Endometrium (tissue), 2 donors: ENCODE measurements at regions not wholly inside any gene's neighbourhood (a gene's known extent, or its start where the extent isn't known, plus 50 kb on each side); places are given as distances from the start of the nearest gene placed in this dataset.

Experiments
- FAIRE-seq: peaks from 2 replicates; lab custom pipeline; 2012; peaks lifted over from hg19 to GRCh38; lab: Jason Lieb, UNC
- donor health status: control.
- donor health status: control.

DNA sequence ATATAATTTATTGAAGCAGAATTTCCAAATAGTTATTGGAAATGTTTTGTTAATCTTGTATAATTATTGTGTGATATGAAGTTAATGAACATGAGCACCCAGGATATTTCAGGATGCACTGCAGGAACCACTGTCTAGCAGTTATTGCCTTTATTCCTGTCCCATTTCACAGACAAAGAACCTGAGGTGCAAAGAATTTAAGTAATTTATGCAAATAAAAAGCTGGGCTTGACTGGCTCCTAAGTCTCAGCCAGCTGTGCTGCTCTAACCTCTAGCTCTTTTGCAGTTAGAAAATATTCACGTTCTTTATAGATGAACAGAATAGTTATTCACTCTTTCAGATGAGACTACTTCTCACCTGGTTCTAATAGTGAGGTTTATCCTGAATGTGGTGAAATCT is 50.0 kb upstream of the NUDT12 start:
- FAIRE-seq: no peak
